Panc1 (cell line): ENCODE measurements at regions not wholly inside any gene's neighbourhood (a gene's known extent, or its start where the extent isn't known, plus 50 kb on each side); places are given as distances from the start of the nearest gene placed in this dataset.
A peak's percentile ranks its signal among the peaks of the same experiment; 100 is the strongest.

Experiments
- ATAC-seq: fragments of 200-7000 bp; cut with Tn5 transposase; 2 replicates; pipeline ENCODE4 v1.9.1; 2020; ENCODE audit warnings: mild to moderate bottlenecking, moderate library complexity
- BruUV-seq: library from RNA; stranded (reverse); fragments of 400-500 nt; replicated peaks from 2 replicates; lab custom pipeline; 2021; lab: Mats Ljungman, UMichigan
- CTCF ChIA-PET: fragments of 300-600 bp; sonication (Branson Sonifier 250); formaldehyde crosslinking; loops from one replicate; lab custom pipeline; 2022; ENCODE audit warnings: antibody characterized with exemption; lab: Charles Lee
- POLR2A ChIA-PET: fragments of 300-600 bp; sonication (Branson Sonifier 250); formaldehyde crosslinking; loops from one replicate; lab custom pipeline; 2022; ENCODE audit warnings: antibody characterized with exemption; lab: Charles Lee
- DNase-seq: peaks from one replicate; pipeline ENCODE4 v3.0.0-alpha.2; 2010; ENCODE audit warnings: low read depth, low spot score
- H3K27ac ChIP-seq: 2 replicates; pipeline ENCODE4 v1.5.1; 2011; ENCODE audit warnings: mild to moderate bottlenecking, low read length, inconsistent platforms
- H3K27me3 ChIP-seq: fragments of 200-500 bp; sonication (Bioruptor generic); 2 replicates; pipeline ENCODE4 v1.6.0; 2014; ENCODE audit warnings: low read length, inconsistent platforms; ENCODE audit not compliant: control insufficient read depth, insufficient read depth
- H3K36me3 ChIP-seq: fragments of 200-500 bp; sonication (Bioruptor generic); 2 replicates; pipeline ENCODE4 v1.5.1; 2014; ENCODE audit warnings: inconsistent platforms, mild to moderate bottlenecking, low read length, moderate library complexity; ENCODE audit not compliant: control insufficient read depth, insufficient read depth
- H3K4me1 ChIP-seq: 2 replicates; pipeline ENCODE4 v1.5.1; 2011; ENCODE audit warnings: inconsistent platforms, mild to moderate bottlenecking, low read length, moderate library complexity; ENCODE audit not compliant: control insufficient read depth, insufficient read depth
- H3K4me3 ChIP-seq, 2 experiments: 2 replicates each; pipeline ENCODE4 v1.5.1; 2011 to 2012; ENCODE audit warnings: low read depth in 2 of 2, low read length in 2 of 2, mild to moderate bottlenecking in 2 of 2, inconsistent platforms in 1 of 2, moderate library complexity in 1 of 2
- H3K9me3 ChIP-seq: fragments of 200-500 bp; sonication (Bioruptor generic); 2 replicates; pipeline ENCODE4 v1.5.1; 2014; ENCODE audit warnings: low read depth, mild to moderate bottlenecking, inconsistent platforms, low read length, moderate library complexity; ENCODE audit not compliant: control insufficient read depth, insufficient read depth
- CTCF ChIP-seq: fragments of 450-650 bp; IDR thresholded peaks from 2 replicates; pipeline ENCODE4 v1.5.1; 2017; ENCODE audit warnings: mild to moderate bottlenecking
- POLR2AphosphoS5 ChIP-seq: IDR thresholded peaks from 2 replicates; pipeline ENCODE4 v1.6.1; 2012; ENCODE audit warnings: mild to moderate bottlenecking, low read depth, low read length, moderate library complexity
- REST ChIP-seq, 2 experiments: IDR thresholded peaks; 2 replicates each; pipeline ENCODE4 v1.6.1; 2011 to 2012; ENCODE audit warnings: low read depth in 2 of 2, control low read depth in 1 of 2, low read length in 1 of 2, mild to moderate bottlenecking in 1 of 2, moderate library complexity in 1 of 2; ENCODE audit not compliant: insufficient read depth in 1 of 2
- SIN3A ChIP-seq: IDR thresholded peaks from 2 replicates; pipeline ENCODE4 v1.6.1; 2012; ENCODE audit warnings: low read depth, mild to moderate bottlenecking, low read length, moderate library complexity, borderline replicate concordance; ENCODE audit not compliant: insufficient read depth
- TCF7L2 ChIP-seq: IDR thresholded peaks from 2 replicates; pipeline ENCODE4 v1.6.1; 2011; ENCODE audit warnings: mild to moderate bottlenecking, low read depth, low read length, inconsistent platforms
- in situ Hi-C: cut with HindIII; loops from 2 replicates; pipeline ENCODE4 v1.10.0; 2016; ENCODE audit warnings: low sequenced_read_pairs, low pct_unique_long_range_greater_than_20kb
- intact Hi-C: fragments of 100-400 bp; cut with micrococcal nuclease; formaldehyde crosslinking; loops from one replicate; pipeline ENCODE4 v1.10.0; 2022; ENCODE audit not compliant: unreplicated experiment

- no peak overlapping the region for H3K4me3 ChIP-seq
- BruUV-seq, result no TSS peak
- no peak for ATAC-seq
- in situ Hi-C loops (no loop called here), intact Hi-C loops (no loop called here)
- no peaks in the 10 kb centered on the region for H3K4me1 ChIP-seq
- ChIA-PET POLR2A (no interaction called here), CTCF (no interaction called here)
- H3K9me3 ChIP-seq, result 0 out of 2 replicates have a peak, but pooled peaks cover 6% of the 10 kb centered on the region
- no peaks in the 10 kb centered on the region; the same call in 1 of the 2 replicates for H3K27me3 ChIP-seq
- H3K36me3 ChIP-seq, result no peaks in the 10 kb centered on the region
- H3K27ac ChIP-seq, result no peak overlapping the region
- DNase-seq, result no peak
- TF ChIP-seq CTCF (peak; percentile 51), SIN3A (no peak), REST (IDR thresholded peaks at IDR 0.05; ENCODE audit: insufficient read depth in 1 of 2, low read depth in 2 of 2, low read length in 1 of 2) (no peak), TCF7L2 (no peak)
Observed at GRCh38 chr1:168452329-168452728, 91.5 kb downstream of the XCL2 start.

- intact Hi-C loops (no loop called here), in situ Hi-C loops (no loop called here)
- no peak overlapping the region for H3K4me3 ChIP-seq
- CTCF ChIA-PET, result no interaction called here
- H3K9me3 ChIP-seq, result 0 out of 2 replicates have a peak, but pooled peaks cover 6% of the 10 kb centered on the region
- no TSS peak for BruUV-seq
- no peak for DNase-seq
- TF ChIP-seq TCF7L2, result no peak
- TF ChIP-seq POLR2AphosphoS5, result no peak
- TF ChIP-seq REST (IDR thresholded peaks at IDR 0.05; ENCODE audit: insufficient read depth in 1 of 2, low read depth in 2 of 2, low read length in 1 of 2), result no peak
- TF ChIP-seq SIN3A, result no peak
- TF ChIP-seq CTCF, result no peak
- H3K27ac ChIP-seq, result no peak overlapping the region
- H3K4me1 ChIP-seq, result no peaks in the 10 kb centered on the region
- H3K27me3 ChIP-seq, result no peaks in the 10 kb centered on the region
- H3K36me3 ChIP-seq, result no peaks in the 10 kb centered on the region
- ATAC-seq, result no peak
- POLR2A ChIA-PET, result no interaction called here
Observed at GRCh38 chr1:168447871-168448270, 95.9 kb downstream of the XCL2 start.
